HCT116 (cell line): ENCODE measurements at regions not wholly inside any gene's neighbourhood (a gene's known extent, or its start where the extent isn't known, plus 50 kb on each side); places are given as distances from the start of the nearest gene placed in this dataset.

ENCODE experiments used
- ATAC-seq: fragments of 200-7000 bp; cut with Tn5 transposase; 2 replicates; pipeline ENCODE4 v1.9.1; 2020; ENCODE audit warnings: mild to moderate bottlenecking, moderate library complexity
- BruUV-seq: library from RNA; stranded (reverse); fragments of 400-500 nt; replicated peaks from 2 replicates; lab custom pipeline; 2021; lab: Mats Ljungman, UMichigan
- CTCF ChIA-PET: fragments of 300-600 bp; sonication (Branson Sonifier 250); formaldehyde crosslinking; loops from one replicate; lab custom pipeline; 2021; ENCODE audit warnings: antibody characterized with exemption; lab: Charles Lee
- POLR2A ChIA-PET: fragments of 300-600, 350-600 bp; sonication (Branson Sonifier 250); formaldehyde crosslinking; loops from one replicate; lab custom pipeline; 2021; ENCODE audit warnings: antibody characterized with exemption; lab: Charles Lee
- RAD21 ChIA-PET, 2 experiments: fragments of 300-600 bp; sonication (Branson Sonifier 250); formaldehyde crosslinking; loops; one replicate each; lab custom pipeline; 2023; ENCODE audit warnings: low total read pairs in 2 of 2; ENCODE audit not compliant: uncharacterized antibody in 2 of 2, unreplicated experiment in 2 of 2, low non-redundant PET in 1 of 2; lab: Charles Lee
- DNase-seq: peaks from one replicate; pipeline ENCODE4 v3.0.0-alpha.2; 2010; ENCODE audit warnings: low read depth, low spot score
- H2AFZ ChIP-seq: fragments of 200-600 bp; shearing (Covaris generic), sonication (generic); 2 replicates; pipeline ENCODE4 v1.6.1; 2017; ENCODE audit warnings: low read depth, mixed run types, mixed read lengths, antibody characterized with exemption, low read length; ENCODE audit not compliant: poor library complexity, severe bottlenecking
- H3K27ac ChIP-seq: 2 replicates; pipeline ENCODE4 v1.5.1; 2012; ENCODE audit warnings: low read depth, low read length
- H3K27me3 ChIP-seq: fragments of 200-600 bp; sonication (generic); 2 replicates; pipeline ENCODE4 v1.6.1; 2016; ENCODE audit warnings: mixed run types, low read length, mixed read lengths; ENCODE audit not compliant: insufficient read depth
- H3K36me3 ChIP-seq, 2 experiments: fragments of 200-500 bp in 1 of 2; fragments of 200-600 bp in 1 of 2; sonication (Bioruptor generic) in 1 of 2; sonication (generic) in 1 of 2; 2 replicates each; pipeline versions ENCODE4 v1.5.1 to v1.6.1; 2014 to 2016; ENCODE audit warnings: low read length in 2 of 2, inconsistent platforms in 1 of 2, mixed read lengths in 1 of 2, mixed run types in 1 of 2; ENCODE audit not compliant: insufficient read depth in 2 of 2, control insufficient read depth in 1 of 2
- H3K4me1 ChIP-seq, 2 experiments: fragments of 200-600 bp in 1 of 2; sonication (generic) in 1 of 2; 2 replicates each; pipeline versions ENCODE4 v1.5.1 to v1.6.1; 2012 to 2017; ENCODE audit warnings: low read length in 2 of 2, inconsistent platforms in 1 of 2, mild to moderate bottlenecking in 1 of 2, mixed read lengths in 1 of 2, mixed run types in 1 of 2, moderate library complexity in 1 of 2; ENCODE audit not compliant: insufficient read depth in 2 of 2, control insufficient read depth in 1 of 2
- H3K4me2 ChIP-seq: fragments of 200-600 bp; sonication (generic); 2 replicates; pipeline ENCODE4 v1.6.1; 2017; ENCODE audit warnings: mixed run types, low read length, mixed read lengths
- H3K4me3 ChIP-seq, 2 experiments: fragments of 200-600 bp in 1 of 2; sonication (generic) in 1 of 2; replicated peaks in 1 of 2; 2 replicates each; pipeline ENCODE4 v1.5.1; 2011 to 2016; ENCODE audit warnings: low read length in 2 of 2, control low read depth in 1 of 2, low read depth in 1 of 2, mild to moderate bottlenecking in 1 of 2, mixed read lengths in 1 of 2, mixed run types in 1 of 2
- H3K79me2 ChIP-seq: fragments of 200-600 bp; sonication (generic); 2 replicates; pipeline ENCODE4 v1.6.1; 2017; ENCODE audit warnings: mild to moderate bottlenecking, mixed run types, low read length, moderate library complexity, mixed read lengths; ENCODE audit not compliant: insufficient read depth
- H3K9ac ChIP-seq: fragments of 200-600 bp; sonication (generic); 2 replicates; pipeline ENCODE4 v1.6.1; 2016; ENCODE audit warnings: low read length, mixed read lengths
- H3K9me2 ChIP-seq: fragments of 200-600 bp; sonication (generic), shearing (Covaris generic); 2 replicates; pipeline ENCODE4 v1.6.1; 2017; ENCODE audit warnings: mixed run types, mild to moderate bottlenecking, moderate library complexity; ENCODE audit not compliant: insufficient read depth
- H3K9me3 ChIP-seq, 2 experiments: fragments of 200-500 bp in 1 of 2; fragments of 200-600 bp in 1 of 2; sonication (Bioruptor generic) in 1 of 2; sonication (generic) in 1 of 2; 2 replicates each; pipeline ENCODE4 v1.6.1; 2014 to 2017; ENCODE audit warnings: low read length in 2 of 2, mixed read lengths in 2 of 2, inconsistent platforms in 1 of 2, low read depth in 1 of 2, mild to moderate bottlenecking in 1 of 2, mixed run types in 1 of 2, moderate library complexity in 1 of 2; ENCODE audit not compliant: control insufficient read depth in 1 of 2, insufficient read depth in 1 of 2
- H4K20me1 ChIP-seq: fragments of 200-600 bp; sonication (generic), shearing (Covaris generic); 2 replicates; pipeline ENCODE4 v1.6.1; 2017; ENCODE audit warnings: mixed run types, mild to moderate bottlenecking, moderate library complexity; ENCODE audit not compliant: insufficient read depth
- ATF3 ChIP-seq: IDR thresholded peaks from 2 replicates; pipeline ENCODE4 v1.6.1; 2012
- CBX3 ChIP-seq: IDR thresholded peaks from 2 replicates; pipeline ENCODE4 v1.6.1; 2012; ENCODE audit warnings: low read depth
- EGR1 ChIP-seq: IDR thresholded peaks from 2 replicates; pipeline ENCODE4 v1.6.1; 2012; ENCODE audit warnings: low read depth
- ELF1 ChIP-seq: IDR thresholded peaks from 2 replicates; pipeline ENCODE4 v1.6.1; 2012; ENCODE audit warnings: low read depth, borderline replicate concordance
- EZH2 ChIP-seq: fragments of 200-600 bp; sonication (generic); IDR thresholded peaks from 2 replicates; pipeline ENCODE4 v1.6.1; 2017; ENCODE audit warnings: antibody characterized with exemption, mixed run types
- FOSL1 ChIP-seq: IDR thresholded peaks from 2 replicates; pipeline ENCODE4 v1.6.1; 2012; ENCODE audit warnings: low read depth
- POLR2A ChIP-seq: IDR thresholded peaks from 2 replicates; pipeline ENCODE4 v1.7.0; 2011; ENCODE audit warnings: borderline replicate concordance; ENCODE audit not compliant: insufficient read depth, insufficient read length; ENCODE audit errors: extremely low read depth
- POLR2AphosphoS5 ChIP-seq: IDR thresholded peaks from 2 replicates; pipeline ENCODE4 v1.6.1; 2011; ENCODE audit warnings: mild to moderate bottlenecking, low read depth, low read length, moderate library complexity
- REST ChIP-seq: IDR thresholded peaks from 2 replicates; pipeline ENCODE4 v1.6.1; 2012; ENCODE audit warnings: low read depth
- SIN3A ChIP-seq: IDR thresholded peaks from 2 replicates; pipeline ENCODE4 v1.6.1; 2012; ENCODE audit warnings: low read depth
- SRF ChIP-seq: IDR thresholded peaks from 2 replicates; pipeline ENCODE4 v1.6.1; 2012; ENCODE audit warnings: low read depth
- TCF7L2 ChIP-seq: IDR thresholded peaks from 2 replicates; pipeline ENCODE4 v1.7.0; 2011; ENCODE audit warnings: borderline replicate concordance, inconsistent platforms; ENCODE audit not compliant: insufficient read depth, insufficient read length; ENCODE audit errors: extremely low read depth
- YY1 ChIP-seq: IDR thresholded peaks from 2 replicates; pipeline ENCODE4 v1.6.1; 2011; ENCODE audit warnings: low read length, low read depth, moderate library complexity, mild to moderate bottlenecking; ENCODE audit not compliant: insufficient replicate concordance; ENCODE audit errors: extremely low read depth
- ZFX ChIP-seq: fragments of 450-650 bp; IDR thresholded peaks from 2 replicates; pipeline ENCODE4 v1.6.1; 2017
- intact Hi-C: fragments of 100-400 bp; cut with micrococcal nuclease; formaldehyde crosslinking; loops from 2 replicates; pipeline ENCODE4 v1.10.0; 2022

DNA sequence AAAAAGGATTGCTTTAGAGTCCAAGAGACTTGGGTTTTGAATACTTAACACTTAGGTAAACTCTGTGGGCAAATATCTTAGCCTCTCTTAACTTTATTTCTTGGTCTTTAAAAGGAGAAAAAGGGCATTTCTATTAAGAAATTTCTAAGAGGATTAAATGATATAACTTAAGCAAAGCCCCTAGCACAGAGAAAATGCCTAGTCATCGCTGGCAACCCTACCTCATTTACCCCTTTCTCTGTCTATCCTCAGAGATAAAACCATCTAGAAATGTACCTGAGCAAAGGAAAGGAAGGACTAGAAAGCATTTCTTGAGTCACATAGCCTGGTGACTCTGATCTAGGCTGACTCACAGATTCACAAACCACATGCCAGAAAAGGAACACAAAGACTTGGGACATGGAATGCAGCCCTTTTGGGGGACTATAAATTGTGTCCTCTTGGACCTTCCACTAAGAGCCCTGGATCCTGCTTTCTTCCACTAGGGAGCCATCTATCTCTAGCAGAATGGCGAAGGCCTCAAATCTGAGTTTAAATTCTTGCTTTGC, 120.6 kb downstream of the FOXD1 start (continued):
- TF ChIP-seq REST: no peak
- TF ChIP-seq ZFX: no peak
- no peak for TF ChIP-seq YY1
- no peak for TF ChIP-seq ATF3
- TF ChIP-seq ELF1: no peak
- TF ChIP-seq SRF: no peak; the same call in 1 of the 2 replicates
- no peak for TF ChIP-seq TCF7L2
- no peak for TF ChIP-seq EZH2
- no peak for TF ChIP-seq POLR2A

DNA sequence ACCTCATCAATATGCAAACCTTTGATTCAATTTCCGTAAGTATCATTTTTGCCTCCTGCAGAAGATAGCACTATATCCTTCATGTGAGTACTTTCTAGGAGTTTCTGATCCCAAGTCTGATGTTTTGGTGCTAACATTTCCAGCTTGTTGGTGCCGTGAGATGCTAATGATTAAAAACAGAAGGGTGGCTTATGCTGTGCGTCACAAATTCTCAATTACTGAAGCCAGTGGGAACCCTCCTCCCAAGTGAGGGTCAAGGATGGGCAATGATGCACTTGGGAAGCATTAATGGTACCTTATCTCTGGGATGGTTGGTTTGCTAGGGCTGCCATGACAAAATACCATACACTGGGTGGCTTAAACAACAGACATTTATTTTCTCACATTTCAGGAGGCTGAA, 123.0 kb downstream of the FOXD1 start:
- ChIA-PET CTCF (no interaction called here), POLR2A (no interaction called here)
- peaks cover 10 to 41% of the 10 kb centered on the region in 2 experiments for H3K4me1 ChIP-seq

More for the DNA sequence above, 123.0 kb downstream of the FOXD1 start:
- DNase-seq: no peak
- no peak for TF ChIP-seq POLR2A
- TF ChIP-seq FOSL1: no peak
- no peak for TF ChIP-seq EGR1
- TF ChIP-seq POLR2AphosphoS5: no peak
- TF ChIP-seq CBX3: no peak
- TF ChIP-seq YY1: no peak
- TF ChIP-seq SIN3A: no peak
- no peak for TF ChIP-seq SRF
- H3K79me2 ChIP-seq: no peaks in the 10 kb centered on the region
- H3K4me2 ChIP-seq: no peak overlapping the region
- H3K27ac ChIP-seq: no peak overlapping the region
- no peak overlapping the region for H3K9ac ChIP-seq
- RAD21 ChIA-PET: no interaction called here
- no peak overlapping the region for H3K4me3 ChIP-seq
- intact Hi-C loops: no loop called here
- no peaks in the 10 kb centered on the region for H3K9me3 ChIP-seq
- no TSS peak for BruUV-seq
- ATAC-seq: no peak
- no peaks in the 10 kb centered on the region for H3K9me2 ChIP-seq
- H4K20me1 ChIP-seq: no peaks in the 10 kb centered on the region
- H3K27me3 ChIP-seq: no peaks in the 10 kb centered on the region
- H2AFZ ChIP-seq: no peak overlapping the region
- no peaks in the 10 kb centered on the region for H3K36me3 ChIP-seq
